ENCODE measurements at regions not wholly inside any gene's neighbourhood (a gene's known extent, or its start where the extent isn't known, plus 50 kb on each side); places are given as distances from the start of the nearest gene placed in this dataset.

DNA sequence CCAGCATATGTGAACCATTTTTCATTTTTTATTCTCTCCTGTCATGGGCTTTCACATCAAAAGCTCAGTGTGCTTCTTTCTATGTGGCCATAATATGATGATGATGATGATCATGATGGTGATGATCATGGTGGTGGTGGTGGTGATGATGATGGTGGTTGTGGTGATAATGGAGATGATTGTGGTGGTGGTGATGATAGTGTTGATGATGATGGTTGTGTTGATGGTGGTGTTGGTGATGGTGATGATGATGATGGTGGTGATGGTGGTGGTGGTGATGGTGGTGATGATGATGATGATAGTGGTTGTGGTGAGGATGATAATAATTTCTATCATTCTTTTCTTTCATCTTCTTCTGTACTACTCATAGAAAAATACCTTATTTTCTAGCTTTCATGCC is 413.1 kb upstream of the VSTM2A start:
- no TSS peak for BruUV-seq (replicated peaks)
- H3K9me3 ChIP-seq (ENCODE audit: control insufficient read depth, insufficient read depth, low read depth, low read length), result no peaks in the 10 kb centered on the region
- TF ChIP-seq POLR2AphosphoS5 (IDR thresholded peaks at IDR 0.05; ENCODE audit: low read depth, low read length) (no peak), SIN3A (IDR thresholded peaks at IDR 0.05; ENCODE audit: borderline replicate concordance, insufficient read depth, low read depth, low read length) (no peak), TCF7L2 (IDR thresholded peaks at IDR 0.05; ENCODE audit: low read depth, low read length) (no peak)
- TF ChIP-seq, protein P1, sequence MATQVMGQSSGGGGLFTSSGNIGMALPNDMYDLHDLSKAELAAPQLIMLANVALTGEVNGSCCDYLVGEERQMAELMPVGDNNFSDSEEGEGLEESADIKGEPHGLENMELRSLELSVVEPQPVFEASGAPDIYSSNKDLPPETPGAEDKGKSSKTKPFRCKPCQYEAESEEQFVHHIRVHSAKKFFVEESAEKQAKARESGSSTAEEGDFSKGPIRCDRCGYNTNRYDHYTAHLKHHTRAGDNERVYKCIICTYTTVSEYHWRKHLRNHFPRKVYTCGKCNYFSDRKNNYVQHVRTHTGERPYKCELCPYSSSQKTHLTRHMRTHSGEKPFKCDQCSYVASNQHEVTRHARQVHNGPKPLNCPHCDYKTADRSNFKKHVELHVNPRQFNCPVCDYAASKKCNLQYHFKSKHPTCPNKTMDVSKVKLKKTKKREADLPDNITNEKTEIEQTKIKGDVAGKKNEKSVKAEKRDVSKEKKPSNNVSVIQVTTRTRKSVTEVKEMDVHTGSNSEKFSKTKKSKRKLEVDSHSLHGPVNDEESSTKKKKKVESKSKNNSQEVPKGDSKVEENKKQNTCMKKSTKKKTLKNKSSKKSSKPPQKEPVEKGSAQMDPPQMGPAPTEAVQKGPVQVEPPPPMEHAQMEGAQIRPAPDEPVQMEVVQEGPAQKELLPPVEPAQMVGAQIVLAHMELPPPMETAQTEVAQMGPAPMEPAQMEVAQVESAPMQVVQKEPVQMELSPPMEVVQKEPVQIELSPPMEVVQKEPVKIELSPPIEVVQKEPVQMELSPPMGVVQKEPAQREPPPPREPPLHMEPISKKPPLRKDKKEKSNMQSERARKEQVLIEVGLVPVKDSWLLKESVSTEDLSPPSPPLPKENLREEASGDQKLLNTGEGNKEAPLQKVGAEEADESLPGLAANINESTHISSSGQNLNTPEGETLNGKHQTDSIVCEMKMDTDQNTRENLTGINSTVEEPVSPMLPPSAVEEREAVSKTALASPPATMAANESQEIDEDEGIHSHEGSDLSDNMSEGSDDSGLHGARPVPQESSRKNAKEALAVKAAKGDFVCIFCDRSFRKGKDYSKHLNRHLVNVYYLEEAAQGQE (IDR thresholded peaks at IDR 0.05; ENCODE audit: insufficient read depth in 1 of 2, low read depth in 2 of 2, low read length in 1 of 2), result no peak
- TF ChIP-seq, protein P2, sequence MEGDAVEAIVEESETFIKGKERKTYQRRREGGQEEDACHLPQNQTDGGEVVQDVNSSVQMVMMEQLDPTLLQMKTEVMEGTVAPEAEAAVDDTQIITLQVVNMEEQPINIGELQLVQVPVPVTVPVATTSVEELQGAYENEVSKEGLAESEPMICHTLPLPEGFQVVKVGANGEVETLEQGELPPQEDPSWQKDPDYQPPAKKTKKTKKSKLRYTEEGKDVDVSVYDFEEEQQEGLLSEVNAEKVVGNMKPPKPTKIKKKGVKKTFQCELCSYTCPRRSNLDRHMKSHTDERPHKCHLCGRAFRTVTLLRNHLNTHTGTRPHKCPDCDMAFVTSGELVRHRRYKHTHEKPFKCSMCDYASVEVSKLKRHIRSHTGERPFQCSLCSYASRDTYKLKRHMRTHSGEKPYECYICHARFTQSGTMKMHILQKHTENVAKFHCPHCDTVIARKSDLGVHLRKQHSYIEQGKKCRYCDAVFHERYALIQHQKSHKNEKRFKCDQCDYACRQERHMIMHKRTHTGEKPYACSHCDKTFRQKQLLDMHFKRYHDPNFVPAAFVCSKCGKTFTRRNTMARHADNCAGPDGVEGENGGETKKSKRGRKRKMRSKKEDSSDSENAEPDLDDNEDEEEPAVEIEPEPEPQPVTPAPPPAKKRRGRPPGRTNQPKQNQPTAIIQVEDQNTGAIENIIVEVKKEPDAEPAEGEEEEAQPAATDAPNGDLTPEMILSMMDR (IDR thresholded peaks at IDR 0.05), result no peak
- H3K4me3 ChIP-seq (ENCODE audit: low read depth in 2 of 2, low read length in 2 of 2), result no peak overlapping the region
- H3K36me3 ChIP-seq (ENCODE audit: control insufficient read depth, insufficient read depth, low read length), result no peaks in the 10 kb centered on the region
- intact Hi-C loops (cut with micrococcal nuclease; ENCODE audit: unreplicated experiment) (no loop called here), in situ Hi-C loops (cut with HindIII; ENCODE audit: low pct_unique_long_range_greater_than_20kb, low sequenced_read_pairs) (no loop called here)
- no peak for ATAC-seq
- ChIA-PET POLR2A (no interaction called here), CTCF (no interaction called here)
- no peak for DNase-seq (ENCODE audit: low read depth, low spot score)
- no peaks in the 10 kb centered on the region for H3K4me1 ChIP-seq (ENCODE audit: control insufficient read depth, insufficient read depth, low read length)
- H3K27ac ChIP-seq (ENCODE audit: low read length), result no peak overlapping the region
- H3K27me3 ChIP-seq (ENCODE audit: control insufficient read depth, insufficient read depth, low read length), result no peaks in the 10 kb centered on the region

DNA sequence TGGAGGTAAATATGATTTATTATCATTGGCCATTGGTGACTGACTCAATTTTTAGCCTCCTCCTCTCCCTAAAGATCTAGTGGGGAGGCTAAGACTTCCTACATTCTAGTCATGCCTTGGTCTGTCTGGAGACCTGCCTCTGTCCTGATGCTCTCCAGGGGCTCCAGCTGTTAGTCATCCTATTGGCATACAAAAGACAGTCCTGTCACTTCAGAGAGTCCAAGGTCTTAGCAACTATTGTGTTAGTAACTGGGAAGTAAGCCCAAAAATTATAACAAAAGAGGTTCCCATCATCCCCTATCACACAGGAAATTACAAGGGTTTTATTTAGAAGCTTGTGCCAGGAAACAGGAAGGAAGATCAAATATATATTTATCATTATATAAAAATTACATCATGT is 400.6 kb upstream of the VSTM2A start:
- no peaks in the 10 kb centered on the region for H3K27me3 ChIP-seq (ENCODE audit: control insufficient read depth, insufficient read depth, low read length)
- H3K27ac ChIP-seq (ENCODE audit: low read length), result no peak overlapping the region
- ATAC-seq (no peak), DNase-seq (ENCODE audit: low read depth, low spot score) (no peak)
- in situ Hi-C loops (cut with HindIII; ENCODE audit: low pct_unique_long_range_greater_than_20kb, low sequenced_read_pairs) (no loop called here), intact Hi-C loops (cut with micrococcal nuclease; ENCODE audit: unreplicated experiment) (no loop called here)
- no peak overlapping the region for H3K4me3 ChIP-seq (ENCODE audit: low read depth in 2 of 2, low read length in 2 of 2)
- ChIA-PET CTCF (no interaction called here), POLR2A (no interaction called here)
- H3K4me1 ChIP-seq (ENCODE audit: control insufficient read depth, insufficient read depth, low read length), result no peaks in the 10 kb centered on the region
- no peaks in the 10 kb centered on the region for H3K36me3 ChIP-seq (ENCODE audit: control insufficient read depth, insufficient read depth, low read length)
- H3K9me3 ChIP-seq (ENCODE audit: control insufficient read depth, insufficient read depth, low read depth, low read length), result no peaks in the 10 kb centered on the region; the same call in 1 of the 2 replicates
- BruUV-seq (replicated peaks), result no TSS peak
- TF ChIP-seq SIN3A (IDR thresholded peaks at IDR 0.05; ENCODE audit: borderline replicate concordance, insufficient read depth, low read depth, low read length), result no peak
- no peak for TF ChIP-seq POLR2AphosphoS5 (IDR thresholded peaks at IDR 0.05; ENCODE audit: low read depth, low read length)
- TF ChIP-seq, protein P2 (IDR thresholded peaks at IDR 0.05), result no peak
- TF ChIP-seq, protein P1 (IDR thresholded peaks at IDR 0.05; ENCODE audit: insufficient read depth in 1 of 2, low read depth in 2 of 2, low read length in 1 of 2), result no peak
- TF ChIP-seq TCF7L2 (IDR thresholded peaks at IDR 0.05; ENCODE audit: low read depth, low read length), result no peak
